Endothelial cell of umbilical vein (primary cell): ENCODE measurements at regions not wholly inside any gene's neighbourhood (a gene's known extent, or its start where the extent isn't known, plus 50 kb on each side); places are given as distances from the start of the nearest gene placed in this dataset.

Experiments used
- BruUV-seq: library from RNA; stranded (reverse); fragments of 400-500 nt; replicated peaks from 2 replicates; lab custom pipeline; 2021; lab: Mats Ljungman, UMichigan
- CTCF ChIA-PET: fragments of 300-600, 350-600 bp; sonication (Branson Sonifier 250); formaldehyde crosslinking; loops from one replicate; lab custom pipeline; 2021; ENCODE audit warnings: antibody characterized with exemption, inconsistent platforms; lab: Charles Lee
- POLR2A ChIA-PET: fragments of 300-600, 350-600 bp; sonication (Branson Sonifier 250); formaldehyde crosslinking; loops from one replicate; lab custom pipeline; 2021; ENCODE audit warnings: antibody characterized with exemption, inconsistent platforms; lab: Charles Lee
- DNase-seq: peaks from one replicate; pipeline ENCODE4 v3.0.0-alpha.2; 2011; ENCODE audit warnings: low read depth, low spot score
- FAIRE-seq: peaks from 2 replicates; lab custom pipeline; 2011; peaks lifted over from hg19 to GRCh38; lab: Jason Lieb, UNC
- H2AFZ ChIP-seq: 2 replicates; pipeline ENCODE4 v1.6.0; 2012; ENCODE audit warnings: low read depth, low read length, control low read depth, inconsistent platforms
- H3K27ac ChIP-seq: 2 replicates; pipeline ENCODE4 v1.5.1; 2011; ENCODE audit warnings: low read depth, mild to moderate bottlenecking, control low read depth, low read length, moderate library complexity; ENCODE audit not compliant: insufficient read depth
- H3K27me3 ChIP-seq, 2 experiments: 2 replicates each; pipeline versions ENCODE4 v1.6.0 to v1.6.1; 2011; ENCODE audit warnings: low read length in 2 of 2, mixed read lengths in 1 of 2; ENCODE audit not compliant: control insufficient read depth in 2 of 2, insufficient read depth in 2 of 2
- H3K36me3 ChIP-seq, 2 experiments: 2 replicates in 1 of 2; 3 replicates in 1 of 2; pipeline ENCODE4 v1.5.1; 2011; ENCODE audit warnings: low read length in 2 of 2, mild to moderate bottlenecking in 1 of 2, moderate library complexity in 1 of 2; ENCODE audit not compliant: control insufficient read depth in 2 of 2, insufficient read depth in 2 of 2; ENCODE audit errors: extremely low read depth in 1 of 2
- H3K4me1 ChIP-seq: 3 replicates; pipeline ENCODE4 v1.5.1; 2011; ENCODE audit warnings: mild to moderate bottlenecking, low read length; ENCODE audit not compliant: control insufficient read depth, insufficient read depth; ENCODE audit errors: extremely low read depth
- H3K4me2 ChIP-seq: 2 replicates; pipeline ENCODE4 v1.6.1; 2011; ENCODE audit warnings: low read length, control low read depth, mixed read lengths; ENCODE audit not compliant: insufficient read depth
- H3K4me3 ChIP-seq, 3 experiments: fragments of 200-600 bp in 1 of 3; sonication (generic), shearing (Covaris generic) in 1 of 3; replicated peaks in 1 of 3; 2 replicates each; pipeline ENCODE4 v1.5.1; 2011 to 2016; ENCODE audit warnings: control low read depth in 3 of 3, low read length in 3 of 3, mild to moderate bottlenecking in 2 of 3, inconsistent platforms in 1 of 3, low read depth in 1 of 3, moderate library complexity in 1 of 3; ENCODE audit not compliant: insufficient read depth in 1 of 3
- H3K79me2 ChIP-seq: 2 replicates; pipeline ENCODE4 v1.6.0; 2012; ENCODE audit warnings: low read length, inconsistent platforms; ENCODE audit not compliant: control insufficient read depth, insufficient read depth
- H3K9ac ChIP-seq: replicated peaks from 2 replicates; pipeline ENCODE3; 2011; ENCODE audit warnings: low read length, control low read depth; ENCODE audit not compliant: insufficient read depth; ENCODE audit errors: extremely low read depth
- H3K9me1 ChIP-seq: replicated peaks from 3 replicates; pipeline ENCODE4 v1.6.0; 2011; ENCODE audit warnings: mild to moderate bottlenecking, low read length; ENCODE audit not compliant: control insufficient read depth, insufficient read depth; ENCODE audit errors: extremely low read depth
- H3K9me3 ChIP-seq: replicated peaks from 2 replicates; pipeline ENCODE4 v1.5.1; 2012; ENCODE audit warnings: low read length, inconsistent platforms; ENCODE audit not compliant: control insufficient read depth, insufficient read depth
- H4K20me1 ChIP-seq: replicated peaks from 2 replicates; pipeline ENCODE3; 2011; ENCODE audit warnings: mild to moderate bottlenecking, low read length; ENCODE audit not compliant: control insufficient read depth, insufficient read depth; ENCODE audit errors: extremely low read depth
- EZH2 ChIP-seq: IDR thresholded peaks from 2 replicates; pipeline ENCODE4 v1.6.1; 2012; ENCODE audit warnings: borderline replicate concordance, low read depth, mild to moderate bottlenecking, moderate library complexity, low read length, inconsistent platforms; ENCODE audit not compliant: severe bottlenecking
- GATA2 ChIP-seq: IDR thresholded peaks from 2 replicates; pipeline ENCODE4 v1.7.0; 2011; ENCODE audit warnings: low read depth, mild to moderate bottlenecking, moderate library complexity, mixed read lengths, low read length; ENCODE audit not compliant: insufficient read length, insufficient read depth
- JUN ChIP-seq: IDR thresholded peaks from 2 replicates; pipeline ENCODE4 v1.6.1; 2011; ENCODE audit warnings: borderline replicate concordance, low read depth; ENCODE audit not compliant: insufficient read length, insufficient read depth
- POLR2A ChIP-seq: IDR thresholded peaks from 2 replicates; pipeline ENCODE4 v1.6.1; 2012; ENCODE audit warnings: low read depth, mild to moderate bottlenecking, control low read depth, low read length
- POLR2AphosphoS5 ChIP-seq: IDR thresholded peaks from 2 replicates; pipeline ENCODE4 v1.6.1; 2012; ENCODE audit warnings: low read depth, mild to moderate bottlenecking, control low read depth, low read length, moderate library complexity; ENCODE audit not compliant: insufficient read depth
- dilution Hi-C: fragments of 300-500 bp; cut with MboI; formaldehyde crosslinking; loops from one replicate; pipeline ENCODE4 v1.15.0; 2019; ENCODE audit warnings: low sequenced_read_pairs; ENCODE audit not compliant: extremely low pct_ligation_motif_present
- intact Hi-C: fragments of 100-400 bp; cut with micrococcal nuclease; formaldehyde crosslinking; loops from one replicate; pipeline ENCODE4 v1.10.0; 2022
- TF ChIP-seq, protein P1 (sequence below): IDR thresholded peaks from 2 replicates; pipeline ENCODE4 v1.6.1; 2011; ENCODE audit not compliant: insufficient read depth, insufficient read length

DNA sequence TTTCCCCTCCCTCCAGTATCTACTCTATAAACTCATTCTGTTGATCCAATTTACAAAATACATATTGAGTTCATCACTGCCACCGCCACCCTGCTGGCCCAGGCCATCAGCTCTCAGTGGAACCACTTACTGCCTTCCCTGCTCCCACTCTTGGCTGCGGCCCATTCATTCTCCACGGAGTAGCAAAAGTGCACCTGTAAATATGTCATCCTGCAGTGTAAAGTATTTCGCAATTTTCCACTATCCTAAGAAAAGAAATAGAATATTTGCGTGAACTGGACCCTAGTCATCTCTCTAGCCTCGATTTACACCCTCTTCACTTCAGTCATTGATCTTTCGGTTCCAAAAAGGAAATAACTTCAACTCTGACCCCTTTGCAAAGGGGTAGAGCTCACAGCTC, 258.3 kb upstream of the TFAP2D start:
- DNase-seq, result no peak
- Histone ChIP-seq H3K4me3 (no peak overlapping the region), H3K4me2 (no peak overlapping the region), H3K9me3 (peaks cover 5% of the 10 kb centered on the region), H3K27ac (no peak overlapping the region), H2AFZ (no peak overlapping the region), H3K79me2 (no peaks in the 10 kb centered on the region), H3K9me1 (no peaks in the 10 kb centered on the region), H3K27me3 (no peaks in the 10 kb centered on the region), H3K4me1 (no peaks in the 10 kb centered on the region), H4K20me1 (no peaks in the 10 kb centered on the region), H3K9ac (no peak overlapping the region), H3K36me3 (no peaks in the 10 kb centered on the region)
- CTCF ChIA-PET, result no interaction called here
- dilution Hi-C loops, result no loop called here
- TF ChIP-seq EZH2 (no peak), POLR2A (no peak), GATA2 (no peak)
- intact Hi-C loops, result no loop called here
- FAIRE-seq, result no peak
- POLR2A ChIA-PET, result no interaction called here
- no TSS peak for BruUV-seq

DNA sequence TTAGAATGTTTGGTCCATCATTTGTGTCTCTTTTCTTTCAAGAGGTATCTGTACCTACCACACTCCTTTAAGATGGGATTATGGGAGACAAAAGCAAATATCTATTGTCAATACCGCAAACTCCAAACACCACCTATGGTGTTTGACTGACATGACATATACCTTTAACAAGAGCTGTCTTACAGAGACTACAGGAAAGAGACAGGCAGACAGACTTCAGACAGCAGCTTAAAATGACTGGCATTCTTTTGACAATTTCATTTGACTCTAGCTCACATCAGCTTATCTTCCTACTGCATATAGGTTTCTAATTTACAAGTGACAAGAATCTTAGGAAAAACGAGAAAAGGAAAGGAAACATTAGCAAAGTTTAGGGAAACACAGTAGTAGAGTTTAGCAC, 256.0 kb upstream of the TFAP2D start:
- TF ChIP-seq POLR2AphosphoS5, result no peak
- TF ChIP-seq GATA2, result no peak
- TF ChIP-seq EZH2, result no peak
- TF ChIP-seq, protein P1, sequence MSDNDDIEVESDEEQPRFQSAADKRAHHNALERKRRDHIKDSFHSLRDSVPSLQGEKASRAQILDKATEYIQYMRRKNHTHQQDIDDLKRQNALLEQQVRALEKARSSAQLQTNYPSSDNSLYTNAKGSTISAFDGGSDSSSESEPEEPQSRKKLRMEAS, result no peak
- no peak for TF ChIP-seq JUN
- BruUV-seq, result no TSS peak
- Histone ChIP-seq H3K4me1 (no peaks in the 10 kb centered on the region), H2AFZ (no peak overlapping the region), H4K20me1 (no peaks in the 10 kb centered on the region), H3K36me3 (no peaks in the 10 kb centered on the region), H3K79me2 (no peaks in the 10 kb centered on the region), H3K27me3 (no peaks in the 10 kb centered on the region), H3K9me3 (peaks cover 5% of the 10 kb centered on the region), H3K4me2 (no peak overlapping the region), H3K9me1 (no peaks in the 10 kb centered on the region), H3K9ac (no peak overlapping the region), H3K27ac (no peak overlapping the region), H3K4me3 (no peak overlapping the region)
- POLR2A ChIA-PET, result no interaction called here
- dilution Hi-C loops, result no loop called here
- DNase-seq (no peak), FAIRE-seq (no peak)
- intact Hi-C loops, result no loop called here
- CTCF ChIA-PET, result no interaction called here
